GM10266 (cell line): ENCODE measurements at regions not wholly inside any gene's neighbourhood (a gene's known extent, or its start where the extent isn't known, plus 50 kb on each side); places are given as distances from the start of the nearest gene placed in this dataset.

Experiments
- DNase-seq: peaks from one replicate; pipeline ENCODE4 v3.0.0; 2012; ENCODE audit errors: extremely low spot score
- TF ChIP-seq, protein P1 (sequence below): IDR thresholded peaks from 2 replicates; pipeline ENCODE4 v1.5.1; 2012; ENCODE audit warnings: mild to moderate bottlenecking, low read depth; ENCODE audit not compliant: control insufficient read depth, insufficient read depth; ENCODE audit errors: missing control alignments

DNA sequence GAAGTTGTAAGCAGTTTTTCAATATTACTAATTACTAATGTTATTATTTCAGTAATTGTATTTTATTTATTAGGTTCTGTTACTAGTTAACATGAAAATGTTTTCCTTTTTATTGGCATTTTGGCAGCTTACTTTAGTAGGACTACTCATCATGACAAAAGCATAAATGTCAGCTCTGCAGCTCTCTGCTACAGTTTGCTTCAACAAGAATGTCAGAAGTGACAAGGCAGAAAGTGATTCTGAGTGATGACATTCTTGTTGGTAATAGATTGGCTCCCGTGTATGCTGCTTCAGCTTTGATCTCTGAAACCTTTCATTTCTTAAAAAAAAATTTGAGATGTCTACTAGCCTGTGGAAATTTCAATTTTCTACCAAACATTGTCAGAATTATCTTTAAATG is 1193.9 kb downstream of the FSTL5 start:
- TF ChIP-seq, protein P1, sequence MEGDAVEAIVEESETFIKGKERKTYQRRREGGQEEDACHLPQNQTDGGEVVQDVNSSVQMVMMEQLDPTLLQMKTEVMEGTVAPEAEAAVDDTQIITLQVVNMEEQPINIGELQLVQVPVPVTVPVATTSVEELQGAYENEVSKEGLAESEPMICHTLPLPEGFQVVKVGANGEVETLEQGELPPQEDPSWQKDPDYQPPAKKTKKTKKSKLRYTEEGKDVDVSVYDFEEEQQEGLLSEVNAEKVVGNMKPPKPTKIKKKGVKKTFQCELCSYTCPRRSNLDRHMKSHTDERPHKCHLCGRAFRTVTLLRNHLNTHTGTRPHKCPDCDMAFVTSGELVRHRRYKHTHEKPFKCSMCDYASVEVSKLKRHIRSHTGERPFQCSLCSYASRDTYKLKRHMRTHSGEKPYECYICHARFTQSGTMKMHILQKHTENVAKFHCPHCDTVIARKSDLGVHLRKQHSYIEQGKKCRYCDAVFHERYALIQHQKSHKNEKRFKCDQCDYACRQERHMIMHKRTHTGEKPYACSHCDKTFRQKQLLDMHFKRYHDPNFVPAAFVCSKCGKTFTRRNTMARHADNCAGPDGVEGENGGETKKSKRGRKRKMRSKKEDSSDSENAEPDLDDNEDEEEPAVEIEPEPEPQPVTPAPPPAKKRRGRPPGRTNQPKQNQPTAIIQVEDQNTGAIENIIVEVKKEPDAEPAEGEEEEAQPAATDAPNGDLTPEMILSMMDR: no peak
- DNase-seq: no peak

DNA sequence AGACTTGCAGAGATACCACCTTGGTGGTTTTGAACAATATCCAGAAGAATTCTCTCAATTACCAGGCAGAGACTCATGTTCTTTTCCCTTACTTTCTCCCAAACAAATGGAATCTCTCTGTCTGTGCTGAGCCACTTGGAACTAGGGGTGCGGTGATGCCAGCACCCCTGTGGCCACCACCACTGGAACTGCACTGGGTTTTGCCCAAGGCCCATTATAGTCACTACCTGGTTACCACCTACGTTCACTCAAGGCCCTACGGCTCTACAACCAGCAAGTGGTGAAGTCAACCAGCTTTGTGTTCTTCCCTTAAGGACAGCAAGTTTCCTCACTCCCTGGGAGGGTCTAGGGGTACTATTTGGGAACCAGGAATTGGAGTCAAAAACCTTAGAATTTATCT is 1183.7 kb downstream of the FSTL5 start:
- TF ChIP-seq, protein P1: no peak

DNA sequence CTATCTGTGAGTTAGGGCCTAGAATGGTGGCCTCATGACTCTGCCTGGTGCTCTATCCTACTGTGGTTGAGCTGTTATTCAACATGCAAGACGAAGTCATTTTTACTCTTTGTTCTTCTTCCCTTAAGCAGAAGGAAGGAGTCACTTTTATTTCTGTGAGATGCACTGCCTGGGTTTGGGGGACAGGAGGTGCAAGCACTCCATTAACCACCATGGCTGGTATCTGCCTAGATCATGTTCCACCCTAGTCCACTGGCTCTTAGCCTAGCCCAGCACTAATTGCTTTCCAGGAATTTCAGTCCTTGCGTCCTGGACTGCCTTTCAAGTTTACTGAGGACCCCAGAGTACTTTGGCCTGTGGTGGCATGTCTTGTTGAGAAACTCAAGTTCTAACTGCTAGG is 1182.7 kb downstream of the FSTL5 start:
- no peak for DNase-seq
- TF ChIP-seq, protein P1: no peak

More for the DNA sequence above, 1183.7 kb downstream of the FSTL5 start:
- no peak for DNase-seq

DNA sequence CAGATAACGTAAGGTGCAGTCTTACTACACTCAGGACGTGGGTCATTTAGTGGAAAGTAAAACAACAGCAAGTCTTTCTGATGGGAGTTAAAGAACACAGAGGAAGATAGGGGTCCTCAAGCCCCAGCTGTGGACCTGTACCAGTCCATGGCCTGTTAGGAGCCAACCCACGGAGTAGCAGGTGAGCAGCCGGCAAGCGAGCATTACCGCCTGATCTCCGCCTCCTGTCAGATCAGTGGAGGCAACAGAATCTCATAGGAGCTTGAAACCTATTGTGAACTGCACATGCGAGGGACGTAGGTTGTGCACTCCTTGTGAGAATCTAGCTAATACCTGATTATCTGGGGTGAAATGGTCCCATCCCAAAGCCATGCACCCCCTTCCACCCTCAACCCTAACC is 1180.8 kb downstream of the FSTL5 start:
- TF ChIP-seq, protein P1: no peak
- no peak for DNase-seq

DNA sequence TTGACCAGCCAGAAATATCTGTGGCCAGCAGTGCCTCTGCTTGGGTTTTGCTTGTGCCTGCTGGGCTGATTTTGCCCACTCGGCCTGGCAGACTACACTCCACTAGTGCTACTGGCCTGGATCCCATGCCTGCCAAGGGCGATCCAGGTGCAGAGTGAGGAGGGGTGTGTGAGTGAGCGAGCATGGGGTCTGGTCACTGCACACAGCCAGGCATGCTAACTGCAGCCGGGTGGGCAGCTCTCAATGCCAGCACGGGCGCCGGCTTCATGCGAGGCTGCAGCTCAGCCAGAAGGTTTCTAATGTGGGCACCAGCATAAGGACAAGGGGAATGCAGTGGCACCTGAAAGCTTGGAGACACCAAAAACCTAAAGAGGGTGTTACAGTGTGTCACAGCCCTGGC is 1161.4 kb downstream of the FSTL5 start:
- TF ChIP-seq, protein P1: no peak
- DNase-seq: no peak

DNA sequence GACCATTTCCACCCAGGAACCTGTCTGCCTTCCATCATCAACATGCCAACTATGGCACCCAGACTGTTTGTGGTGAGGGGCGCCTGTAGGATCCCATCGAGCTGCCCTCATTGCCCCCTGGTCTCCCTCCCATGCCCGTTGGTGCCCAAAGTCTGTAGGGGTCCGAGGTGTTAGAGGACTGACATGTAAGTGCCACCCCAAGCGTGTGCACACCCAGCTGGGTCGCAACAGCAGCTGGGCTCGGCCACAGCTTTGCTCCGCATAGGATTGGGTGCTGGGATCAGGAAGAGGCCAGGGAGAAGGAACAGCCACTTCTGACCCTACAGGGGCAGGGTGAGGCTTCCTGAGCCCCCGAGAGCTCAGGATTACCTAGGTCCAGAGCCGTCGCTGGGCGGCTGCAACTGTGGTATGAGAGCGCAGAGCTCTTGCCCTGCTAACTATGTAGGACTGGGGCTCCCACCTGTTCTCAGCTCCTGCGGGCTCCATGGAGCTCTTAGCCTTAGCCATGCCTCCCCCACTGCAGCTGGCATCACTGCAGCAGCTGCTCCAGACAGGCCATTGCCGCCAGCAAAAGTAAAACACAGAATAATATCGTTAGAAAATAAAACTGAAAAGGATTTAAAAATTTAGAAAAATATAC is 1160.3 kb downstream of the FSTL5 start:
- TF ChIP-seq, protein P1: no peak
- DNase-seq: no peak

DNA sequence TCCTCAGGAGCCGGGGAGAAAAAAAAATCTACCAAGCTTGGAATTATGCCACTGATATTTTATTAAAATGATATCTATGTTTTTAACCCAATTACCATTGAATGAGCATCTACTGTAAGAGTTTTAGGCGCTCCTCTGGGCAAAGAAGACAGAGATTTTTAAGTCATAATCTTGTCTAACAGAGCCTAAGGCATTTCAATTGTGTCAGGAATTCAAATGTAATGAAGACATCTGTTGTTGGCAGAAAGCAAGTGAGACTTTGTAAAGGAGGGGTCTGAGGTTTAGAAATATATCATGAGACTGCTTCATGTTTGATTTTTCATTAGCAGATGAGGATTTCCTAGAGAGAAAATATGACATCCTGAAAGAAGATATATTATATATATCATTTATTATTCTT is 1158.1 kb downstream of the FSTL5 start:
- no peak for DNase-seq
- TF ChIP-seq, protein P1: no peak
